Upper lobe of right lung (tissue), 1 donor: ENCODE measurements at regions not wholly inside any gene's neighbourhood (a gene's known extent, or its start where the extent isn't known, plus 50 kb on each side); places are given as distances from the start of the nearest gene placed in this dataset.

ENCODE experiments used
- ATAC-seq: fragments of 200-7000 bp; cut with Tn5 transposase; one replicate; pipeline ENCODE4 v1.9.1; 2020; ENCODE audit warnings: mild to moderate bottlenecking, moderate library complexity
- DNase-seq: peaks from one replicate; pipeline ENCODE4 v3.0.0-alpha.2; 2020
- H3K27ac ChIP-seq: fragments of 200-600 bp; one replicate; pipeline ENCODE4 v1.8.0; 2022
- H3K27me3 ChIP-seq: fragments of 200-600 bp; one replicate; pipeline ENCODE4 v1.8.0; 2022; ENCODE audit warnings: mild to moderate bottlenecking
- H3K36me3 ChIP-seq: fragments of 200-600 bp; one replicate; pipeline ENCODE4 v1.8.0; 2022
- H3K4me1 ChIP-seq: fragments of 200-600 bp; one replicate; pipeline ENCODE4 v1.8.0; 2022
- H3K4me3 ChIP-seq: fragments of 200-600 bp; one replicate; pipeline ENCODE4 v1.8.0; 2022; ENCODE audit warnings: mild to moderate bottlenecking
- H3K9me3 ChIP-seq: fragments of 200-600 bp; one replicate; pipeline ENCODE4 v1.8.0; 2022
- CTCF ChIP-seq: fragments of 200-600 bp; IDR thresholded peaks from one replicate; pipeline ENCODE4 v1.8.0; 2022; ENCODE audit warnings: antibody characterized with exemption
- intact Hi-C: fragments of 100-400 bp; cut with DNase I; formaldehyde crosslinking; loops from one replicate; pipeline ENCODE4 v1.11.0; 2022
- donor health status: DM: no; HTN: yes; CAD: no; lungs with severe emphysema.

GRCh38 chr10:109529258-109529657 lies 394.1 kb downstream of the XPNPEP1 start:
- Histone ChIP-seq H3K27ac (no peak overlapping the region), H3K27me3 (no peaks in the 10 kb centered on the region), H3K4me3 (no peak overlapping the region), H3K36me3 (no peaks in the 10 kb centered on the region), H3K9me3 (no peaks in the 10 kb centered on the region), H3K4me1 (no peaks in the 10 kb centered on the region)
- intact Hi-C loops: no loop called here
- TF ChIP-seq CTCF: no peak
- DNase-seq (no peak), ATAC-seq (no peak)

GRCh38 chr10:109517748-109518147 lies 405.6 kb downstream of the XPNPEP1 start:
- intact Hi-C loops: no loop called here
- no peak for TF ChIP-seq CTCF
- H3K27ac ChIP-seq: no peak overlapping the region
- no peaks in the 10 kb centered on the region for H3K4me1 ChIP-seq
- H3K36me3 ChIP-seq: no peaks in the 10 kb centered on the region
- no peak for DNase-seq
- no peak overlapping the region for H3K4me3 ChIP-seq
- no peak for ATAC-seq
- no peaks in the 10 kb centered on the region for H3K9me3 ChIP-seq
- H3K27me3 ChIP-seq: no peaks in the 10 kb centered on the region

GRCh38 chr10:109504401-109504800 lies 418.9 kb downstream of the XPNPEP1 start:
- TF ChIP-seq CTCF: no peak

DNA sequence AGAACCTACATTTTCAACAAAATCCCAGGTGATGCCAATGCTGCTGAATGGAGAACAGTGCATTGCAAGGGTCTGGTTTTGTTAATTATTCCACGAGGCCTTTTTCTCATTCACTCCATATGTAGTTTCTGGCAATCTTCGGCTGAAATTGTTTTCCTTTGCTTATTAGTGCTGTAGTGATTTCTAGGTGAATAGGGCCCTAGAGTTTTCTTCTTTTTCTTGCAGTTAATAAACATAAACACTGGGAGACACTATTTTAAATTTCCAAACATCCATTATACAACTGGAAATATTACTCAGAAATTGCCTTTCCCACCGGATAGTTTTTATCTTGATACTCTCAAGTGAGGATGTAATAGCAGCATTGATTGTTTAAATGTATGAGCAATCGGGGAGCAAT lies 435.6 kb downstream of the XPNPEP1 start:
- H3K27ac ChIP-seq: no peak overlapping the region
- DNase-seq: no peak
- no peaks in the 10 kb centered on the region for H3K36me3 ChIP-seq
- H3K4me3 ChIP-seq: no peak overlapping the region
- no peak for ATAC-seq
- H3K27me3 ChIP-seq: no peaks in the 10 kb centered on the region
- H3K9me3 ChIP-seq: no peaks in the 10 kb centered on the region
- H3K4me1 ChIP-seq: no peaks in the 10 kb centered on the region
- no peak for TF ChIP-seq CTCF
- intact Hi-C loops: no loop called here

More at GRCh38 chr10:109504401-109504800, 418.9 kb downstream of the XPNPEP1 start:
- H3K4me1 ChIP-seq: no peaks in the 10 kb centered on the region
- no peak overlapping the region for H3K27ac ChIP-seq
- no peak overlapping the region for H3K4me3 ChIP-seq
- ATAC-seq: no peak
- H3K36me3 ChIP-seq: no peaks in the 10 kb centered on the region
- intact Hi-C loops: no loop called here
- H3K9me3 ChIP-seq: no peaks in the 10 kb centered on the region
- H3K27me3 ChIP-seq: no peaks in the 10 kb centered on the region
- no peak for DNase-seq

DNA sequence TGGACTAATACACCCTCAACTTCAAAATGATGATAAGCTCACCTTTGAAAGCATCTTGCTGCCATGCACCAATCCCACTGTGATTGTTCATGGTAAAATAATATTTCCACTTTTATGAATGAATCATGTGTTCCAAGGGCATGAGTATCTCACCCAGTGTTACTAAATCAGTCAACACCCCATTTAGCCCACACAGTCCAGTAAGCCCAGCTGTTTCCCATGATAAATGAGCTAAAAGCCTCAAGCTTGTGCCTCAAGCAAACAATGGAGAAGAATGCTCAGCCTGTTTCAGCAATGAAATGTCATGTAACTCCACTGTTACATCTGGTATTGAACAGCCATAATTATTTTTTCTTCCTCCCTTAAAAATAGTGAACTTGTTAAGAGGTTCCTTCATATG lies 442.5 kb downstream of the XPNPEP1 start:
- Histone ChIP-seq H3K4me1 (no peaks in the 10 kb centered on the region), H3K9me3 (no peaks in the 10 kb centered on the region), H3K36me3 (no peaks in the 10 kb centered on the region), H3K27me3 (no peaks in the 10 kb centered on the region), H3K27ac (no peak overlapping the region), H3K4me3 (no peak overlapping the region)
- ATAC-seq (no peak), DNase-seq (no peak)
- TF ChIP-seq CTCF: no peak
- intact Hi-C loops: no loop called here

DNA sequence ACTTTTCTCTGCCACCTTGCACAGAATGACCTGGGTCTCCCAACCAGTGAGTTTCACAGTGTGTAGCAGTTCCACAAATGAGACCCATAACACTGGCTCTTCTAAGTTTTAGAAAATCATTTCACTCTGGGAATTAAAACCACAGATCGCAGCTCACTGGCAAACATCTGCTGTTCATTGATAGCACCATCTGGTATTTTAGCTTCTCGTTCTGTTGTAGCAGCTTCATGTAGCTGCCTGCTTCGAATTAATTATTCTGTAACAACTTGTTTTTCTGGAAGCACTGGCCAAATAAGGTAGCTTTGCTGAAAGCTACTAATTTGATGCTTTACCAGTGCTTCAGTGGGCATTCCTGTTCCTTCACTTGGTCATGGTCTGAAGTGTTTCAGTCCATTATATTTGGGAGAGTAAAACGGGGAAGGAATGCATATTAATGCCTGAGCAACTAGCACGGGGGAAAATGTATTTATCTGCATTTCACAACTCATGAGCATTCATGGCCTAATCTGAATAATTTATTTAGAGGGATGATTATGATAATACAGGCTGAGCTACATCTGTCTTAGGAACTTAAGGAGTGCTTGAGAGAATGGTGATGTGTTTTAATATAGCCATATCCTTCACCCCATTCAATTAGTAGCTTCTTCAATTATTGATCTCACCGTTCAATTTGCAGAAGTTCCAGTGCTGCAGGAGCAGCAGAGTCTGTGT lies 447.4 kb downstream of the XPNPEP1 start:
- intact Hi-C loops: no loop called here
- no peaks in the 10 kb centered on the region for H3K36me3 ChIP-seq
- ATAC-seq: no peak
- H3K4me1 ChIP-seq: no peaks in the 10 kb centered on the region
- no peak overlapping the region for H3K4me3 ChIP-seq
- no peak overlapping the region for H3K27ac ChIP-seq
- no peak for DNase-seq
- no peaks in the 10 kb centered on the region for H3K9me3 ChIP-seq
- no peaks in the 10 kb centered on the region for H3K27me3 ChIP-seq
- TF ChIP-seq CTCF: no peak
